B cell (primary cell): ENCODE measurements at regions not wholly inside any gene's neighbourhood (a gene's known extent, or its start where the extent isn't known, plus 50 kb on each side); places are given as distances from the start of the nearest gene placed in this dataset.

Source experiments
- EZH2 ChIP-seq: IDR thresholded peaks from 2 replicates; pipeline ENCODE4 v1.6.1; 2012; ENCODE audit warnings: borderline replicate concordance, low read depth, mild to moderate bottlenecking, moderate library complexity, low read length; ENCODE audit not compliant: insufficient read depth, poor library complexity, severe bottlenecking
- TF ChIP-seq, protein P1 (sequence below): fragments of 200-600 bp; IDR thresholded peaks from one replicate; pipeline ENCODE4 v1.8.0; 2022; ENCODE audit warnings: antibody characterized with exemption, mild to moderate bottlenecking

DNA sequence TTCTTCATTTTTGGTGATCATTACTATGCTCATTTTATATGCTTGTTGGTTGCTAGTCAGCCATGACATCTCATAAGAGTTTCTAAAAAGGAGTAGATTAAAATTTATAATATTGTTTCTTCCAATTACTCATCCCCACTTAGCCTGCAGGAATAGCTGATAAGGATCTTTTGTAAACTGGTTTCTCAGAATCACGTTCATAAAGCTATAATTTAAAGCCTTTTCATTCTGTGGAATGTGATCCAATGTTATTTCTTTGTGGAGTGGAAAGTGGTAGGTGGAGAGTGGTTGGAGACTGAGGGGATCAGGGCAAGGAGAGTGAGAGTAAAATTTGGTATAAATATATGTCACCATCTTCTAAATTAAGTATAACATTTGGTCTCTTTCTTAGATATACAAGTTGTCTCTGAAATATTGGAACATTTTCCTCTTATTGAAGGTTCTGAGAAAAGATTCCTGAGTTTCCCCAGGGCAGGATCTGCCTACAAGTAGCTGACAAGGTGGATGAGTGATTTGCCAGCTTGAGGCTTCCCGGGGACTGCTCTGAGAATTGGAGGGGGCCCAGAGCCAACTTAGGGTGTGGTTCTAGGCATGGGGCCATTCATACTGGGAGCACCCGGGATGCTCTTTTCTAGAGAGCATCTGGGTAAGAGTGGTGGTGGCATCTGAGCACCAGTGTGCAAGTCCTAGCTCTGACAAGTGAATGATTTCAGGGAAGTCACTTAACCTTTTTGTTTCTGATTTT, 116.4 kb downstream of the TBX19 start:
- TF ChIP-seq, protein P1, sequence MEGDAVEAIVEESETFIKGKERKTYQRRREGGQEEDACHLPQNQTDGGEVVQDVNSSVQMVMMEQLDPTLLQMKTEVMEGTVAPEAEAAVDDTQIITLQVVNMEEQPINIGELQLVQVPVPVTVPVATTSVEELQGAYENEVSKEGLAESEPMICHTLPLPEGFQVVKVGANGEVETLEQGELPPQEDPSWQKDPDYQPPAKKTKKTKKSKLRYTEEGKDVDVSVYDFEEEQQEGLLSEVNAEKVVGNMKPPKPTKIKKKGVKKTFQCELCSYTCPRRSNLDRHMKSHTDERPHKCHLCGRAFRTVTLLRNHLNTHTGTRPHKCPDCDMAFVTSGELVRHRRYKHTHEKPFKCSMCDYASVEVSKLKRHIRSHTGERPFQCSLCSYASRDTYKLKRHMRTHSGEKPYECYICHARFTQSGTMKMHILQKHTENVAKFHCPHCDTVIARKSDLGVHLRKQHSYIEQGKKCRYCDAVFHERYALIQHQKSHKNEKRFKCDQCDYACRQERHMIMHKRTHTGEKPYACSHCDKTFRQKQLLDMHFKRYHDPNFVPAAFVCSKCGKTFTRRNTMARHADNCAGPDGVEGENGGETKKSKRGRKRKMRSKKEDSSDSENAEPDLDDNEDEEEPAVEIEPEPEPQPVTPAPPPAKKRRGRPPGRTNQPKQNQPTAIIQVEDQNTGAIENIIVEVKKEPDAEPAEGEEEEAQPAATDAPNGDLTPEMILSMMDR = no peak
- no peak for TF ChIP-seq EZH2
